NB4 (cell line): ENCODE measurements at regions not wholly inside any gene's neighbourhood (a gene's known extent, or its start where the extent isn't known, plus 50 kb on each side); places are given as distances from the start of the nearest gene placed in this dataset.

ENCODE experiments used
- DNase-seq: peaks from one replicate; pipeline ENCODE4 v3.0.0; 2010; ENCODE audit warnings: low read depth
- H3K4me3 ChIP-seq: one replicate; pipeline ENCODE4 v1.5.1; 2011; ENCODE audit warnings: mild to moderate bottlenecking, low read depth, low read length, moderate library complexity
- MYC ChIP-seq: IDR thresholded peaks from 2 replicates; pipeline ENCODE4 v1.6.1; 2011; ENCODE audit warnings: low read depth, low read length
- POLR2A ChIP-seq: IDR thresholded peaks from 2 replicates; pipeline ENCODE4 v1.6.1; 2011; ENCODE audit warnings: mild to moderate bottlenecking; ENCODE audit not compliant: insufficient read length; ENCODE audit errors: extremely low read depth
- TF ChIP-seq, protein P1 (sequence below): IDR thresholded peaks from one replicate; pipeline ENCODE4 v1.5.1; 2012; ENCODE audit warnings: low read depth, low read length
- TF ChIP-seq, protein P2 (sequence below): IDR thresholded peaks from 2 replicates; pipeline ENCODE4 v1.6.1; 2011; ENCODE audit warnings: low read depth, low read length

DNA sequence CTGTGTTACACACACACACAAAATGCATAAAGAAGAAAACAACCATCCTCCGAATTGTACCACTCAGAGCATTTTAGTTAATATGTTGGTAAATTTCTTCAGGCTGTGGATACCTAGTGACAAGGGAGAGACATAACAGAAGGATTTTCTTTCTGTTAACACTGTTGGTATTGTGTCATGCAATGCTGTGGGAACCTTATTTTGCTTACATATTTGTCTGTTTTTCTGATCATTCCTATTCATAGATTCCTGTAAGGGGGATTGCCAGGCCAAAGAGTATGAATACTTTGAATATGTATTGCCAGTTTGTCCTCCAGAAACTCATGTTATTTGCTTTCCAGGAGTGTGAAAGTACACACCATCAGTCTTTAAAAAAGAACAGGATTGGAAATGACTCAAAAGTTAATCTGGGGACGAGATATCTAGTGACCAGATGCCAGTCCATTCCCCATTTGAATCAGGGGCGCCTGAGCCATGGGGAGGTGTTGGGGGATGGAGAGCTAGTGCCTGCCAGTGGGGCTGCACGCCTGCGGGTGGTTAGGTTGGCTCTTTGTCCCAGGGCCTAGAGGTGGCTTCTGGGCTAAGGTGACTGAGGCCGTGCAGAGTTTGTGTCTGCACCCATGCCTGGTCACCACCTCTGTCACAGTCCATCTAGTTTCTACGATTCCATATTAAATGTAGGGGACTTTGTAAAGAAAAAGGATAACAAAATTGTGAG is 142.0 kb downstream of the PTPN20 start:
- H3K4me3 ChIP-seq = no peak overlapping the region
- no peak for DNase-seq
- TF ChIP-seq, protein P1, sequence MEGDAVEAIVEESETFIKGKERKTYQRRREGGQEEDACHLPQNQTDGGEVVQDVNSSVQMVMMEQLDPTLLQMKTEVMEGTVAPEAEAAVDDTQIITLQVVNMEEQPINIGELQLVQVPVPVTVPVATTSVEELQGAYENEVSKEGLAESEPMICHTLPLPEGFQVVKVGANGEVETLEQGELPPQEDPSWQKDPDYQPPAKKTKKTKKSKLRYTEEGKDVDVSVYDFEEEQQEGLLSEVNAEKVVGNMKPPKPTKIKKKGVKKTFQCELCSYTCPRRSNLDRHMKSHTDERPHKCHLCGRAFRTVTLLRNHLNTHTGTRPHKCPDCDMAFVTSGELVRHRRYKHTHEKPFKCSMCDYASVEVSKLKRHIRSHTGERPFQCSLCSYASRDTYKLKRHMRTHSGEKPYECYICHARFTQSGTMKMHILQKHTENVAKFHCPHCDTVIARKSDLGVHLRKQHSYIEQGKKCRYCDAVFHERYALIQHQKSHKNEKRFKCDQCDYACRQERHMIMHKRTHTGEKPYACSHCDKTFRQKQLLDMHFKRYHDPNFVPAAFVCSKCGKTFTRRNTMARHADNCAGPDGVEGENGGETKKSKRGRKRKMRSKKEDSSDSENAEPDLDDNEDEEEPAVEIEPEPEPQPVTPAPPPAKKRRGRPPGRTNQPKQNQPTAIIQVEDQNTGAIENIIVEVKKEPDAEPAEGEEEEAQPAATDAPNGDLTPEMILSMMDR = no peak
- TF ChIP-seq MYC (no peak), POLR2A (no peak)
- TF ChIP-seq, protein P2, sequence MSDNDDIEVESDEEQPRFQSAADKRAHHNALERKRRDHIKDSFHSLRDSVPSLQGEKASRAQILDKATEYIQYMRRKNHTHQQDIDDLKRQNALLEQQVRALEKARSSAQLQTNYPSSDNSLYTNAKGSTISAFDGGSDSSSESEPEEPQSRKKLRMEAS = no peak

DNA sequence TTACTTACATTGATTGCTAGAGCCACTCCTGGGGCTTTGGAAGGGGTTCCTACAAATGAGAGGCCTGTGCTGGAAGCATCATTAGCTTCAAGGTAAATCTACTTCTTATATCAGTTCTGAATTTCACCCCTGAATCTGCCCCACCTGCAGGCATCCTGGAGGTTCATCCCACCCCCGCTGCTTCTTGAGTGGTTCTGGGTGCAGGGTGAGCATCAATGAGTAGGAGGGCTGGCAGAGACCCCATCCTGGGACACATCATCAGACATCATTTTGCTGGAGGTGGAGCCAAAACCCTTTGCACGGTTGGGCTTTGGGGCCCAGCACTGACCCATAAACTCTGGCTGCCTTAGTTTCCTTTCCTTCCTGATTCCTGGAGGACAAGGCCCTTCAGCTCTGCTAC is 143.7 kb downstream of the PTPN20 start:
- TF ChIP-seq, protein P1 = no peak
- TF ChIP-seq, protein P2 = no peak
- no peak for TF ChIP-seq MYC
- no peak for TF ChIP-seq POLR2A
- H3K4me3 ChIP-seq = no peak overlapping the region
- DNase-seq = no peak

DNA sequence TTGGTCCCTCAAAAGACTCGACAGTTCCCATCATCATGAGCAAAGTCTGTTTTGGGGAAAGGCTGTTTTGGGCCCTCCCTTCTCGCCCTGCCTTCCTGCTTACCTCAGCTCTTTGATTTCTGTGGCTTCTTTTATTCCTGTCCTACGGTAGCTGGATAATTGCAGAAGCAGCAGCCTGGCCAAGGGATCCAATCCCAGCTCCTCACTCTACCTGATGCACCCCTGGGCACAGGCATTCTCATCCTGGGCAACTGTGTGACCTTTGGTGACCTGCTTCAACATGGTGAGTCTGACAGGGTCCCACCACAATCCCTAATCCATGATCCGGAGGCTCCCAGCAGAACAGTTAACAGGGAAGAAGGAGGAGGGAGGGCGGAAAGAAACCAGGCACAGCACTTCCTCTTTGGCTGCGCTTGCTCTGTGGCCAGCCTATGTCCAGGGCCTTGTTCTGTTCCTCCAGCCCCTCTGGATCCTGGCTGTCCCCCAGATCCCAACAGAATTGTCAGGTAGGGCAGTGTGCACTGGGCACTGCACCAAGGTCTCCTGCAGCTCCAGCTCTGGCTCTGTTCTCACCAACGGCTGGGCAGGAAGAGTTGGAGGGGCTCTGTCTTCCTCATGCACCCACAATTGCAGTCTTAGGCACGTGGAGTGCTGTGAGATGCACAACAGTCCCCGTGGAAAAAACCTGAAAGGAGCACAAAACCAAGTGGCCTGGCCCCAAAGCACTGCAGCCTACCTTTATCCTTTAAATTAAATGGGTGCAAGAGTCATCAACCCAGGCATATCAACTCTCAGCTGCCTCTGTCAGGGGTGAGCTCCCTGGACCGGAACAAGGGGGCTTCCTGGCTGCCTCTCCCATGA is 144.4 kb downstream of the PTPN20 start:
- TF ChIP-seq POLR2A (no peak), MYC (no peak)
- TF ChIP-seq, protein P1 = no peak
- TF ChIP-seq, protein P2 = no peak
- no peak for DNase-seq
- no peak overlapping the region for H3K4me3 ChIP-seq

DNA sequence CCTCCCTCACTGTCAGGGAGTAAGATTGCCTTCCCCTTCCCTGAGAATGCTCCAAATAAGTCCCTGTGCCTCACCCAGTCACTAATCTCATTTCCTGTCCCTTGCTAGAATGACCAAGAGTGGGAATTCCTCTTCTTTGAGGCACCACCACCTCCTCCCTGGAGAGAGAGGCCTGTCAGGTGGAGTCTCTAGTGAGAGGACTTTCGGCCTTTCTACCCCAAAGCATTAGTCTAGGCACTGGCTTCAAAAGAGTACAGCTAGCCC is 145.0 kb downstream of the PTPN20 start:
- no peak for TF ChIP-seq MYC
- TF ChIP-seq, protein P1 = no peak
- no peak for TF ChIP-seq POLR2A
- TF ChIP-seq, protein P2 = no peak
- no peak overlapping the region for H3K4me3 ChIP-seq
- DNase-seq = no peak

DNA sequence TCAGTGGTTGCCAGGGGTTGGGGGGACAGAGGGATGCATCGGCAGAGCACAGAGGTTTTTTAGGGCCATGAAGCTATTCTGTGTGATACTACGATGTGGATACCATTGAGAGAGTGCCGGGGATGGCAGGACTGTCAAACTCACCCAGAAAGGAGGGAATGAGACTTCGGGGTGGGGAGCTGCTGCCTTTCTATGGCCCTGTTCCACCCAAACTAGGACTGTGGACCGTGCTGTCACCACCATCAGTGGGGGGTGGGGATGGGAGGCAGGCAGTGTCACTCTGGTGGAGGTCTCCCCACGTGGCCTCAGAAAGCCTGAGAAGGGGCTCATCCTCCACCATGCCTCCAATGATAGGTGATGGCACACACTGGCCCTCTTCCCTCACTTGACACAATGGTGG is 146.2 kb downstream of the PTPN20 start:
- TF ChIP-seq, protein P1 = no peak
- TF ChIP-seq, protein P2 = no peak
- no peak for DNase-seq
- no peak overlapping the region for H3K4me3 ChIP-seq
